Esophagus (tissue), 2 donors: ENCODE measurements at regions not wholly inside any gene's neighbourhood (a gene's known extent, or its start where the extent isn't known, plus 50 kb on each side); places are given as distances from the start of the nearest gene placed in this dataset.

Experiments used
- H3K27ac ChIP-seq, 2 donors: one replicate each; pipeline ENCODE4 v1.5.1; 2013; ENCODE audit warnings: low read depth in 2 of 2, mild to moderate bottlenecking in 2 of 2, inconsistent platforms in 1 of 2, low read length in 1 of 2, moderate library complexity in 1 of 2
- H3K27me3 ChIP-seq, 2 donors: one replicate each; pipeline ENCODE4 v1.6.1; 2013; ENCODE audit warnings: low read length in 2 of 2, control low read depth in 1 of 2, mild to moderate bottlenecking in 1 of 2; ENCODE audit not compliant: insufficient read depth in 2 of 2, control insufficient read depth in 1 of 2
- H3K36me3 ChIP-seq, 2 donors: one replicate each; pipeline ENCODE4 v1.6.1; 2013; ENCODE audit warnings: low read length in 1 of 2; ENCODE audit not compliant: control insufficient read depth in 2 of 2, insufficient read depth in 2 of 2
- H3K4me1 ChIP-seq, 2 donors: one replicate each; pipeline ENCODE4 v1.6.1; 2013; ENCODE audit warnings: low read length in 1 of 2; ENCODE audit not compliant: control insufficient read depth in 2 of 2, insufficient read depth in 2 of 2
- H3K4me3 ChIP-seq, 2 donors: one replicate each; pipeline ENCODE4 v1.5.1; 2013; ENCODE audit warnings: low read length in 2 of 2, mild to moderate bottlenecking in 2 of 2, low read depth in 1 of 2, moderate library complexity in 1 of 2
- H3K9me3 ChIP-seq, 2 donors: one replicate each; pipeline ENCODE4 v1.6.1; 2013; ENCODE audit warnings: mild to moderate bottlenecking in 2 of 2, low read depth in 1 of 2, low read length in 1 of 2, moderate library complexity in 1 of 2; ENCODE audit not compliant: control insufficient read depth in 2 of 2, insufficient read depth in 1 of 2
- WGBS, 2 donors: extraction: QIAGEN DNeasy Blood & Tissue Kit; methylation state at CpG; one replicate each; pipeline ENCODE4 v1.1.7; 2013; 5-methylcytosine and 5-hydroxymethylcytosine counted together
- donor health status: healthy with polysubstance abuse.
- donor health status: Bipolar disorder and iron deficiency.

GRCh38 chr20:7291946-7292345 lies 524.5 kb downstream of the BMP2 start:
- H3K27me3 ChIP-seq: no peaks in the 10 kb centered on the region
- H3K4me1 ChIP-seq: no peaks in the 10 kb centered on the region
- H3K9me3 ChIP-seq: no peaks in the 10 kb centered on the region
- H3K36me3 ChIP-seq: no peaks in the 10 kb centered on the region
- H3K4me3 ChIP-seq: no peak overlapping the region
- no peak overlapping the region for H3K27ac ChIP-seq

GRCh38 chr20:7294816-7295360 lies 527.4 kb downstream of the BMP2 start:
- Histone ChIP-seq H3K27ac (no peak overlapping the region), H3K9me3 (no peaks in the 10 kb centered on the region), H3K4me3 (no peak overlapping the region), H3K27me3 (no peaks in the 10 kb centered on the region), H3K36me3 (no peaks in the 10 kb centered on the region), H3K4me1 (no peaks in the 10 kb centered on the region)
- 88 to 90% methylated on average over 6 of the region's 6 CpGs for WGBS, 2 donors

- WGBS, 2 donors: 76 to 84% methylated on average over 2 of the region's 2 CpGs
- Histone ChIP-seq H3K4me1 (no peaks in the 10 kb centered on the region), H3K9me3 (no peaks in the 10 kb centered on the region), H3K36me3 (no peaks in the 10 kb centered on the region), H3K4me3 (no peak overlapping the region), H3K27ac (no peak overlapping the region), H3K27me3 (no peaks in the 10 kb centered on the region)
Measured at GRCh38 chr20:7301807-7302206, 534.3 kb downstream of the BMP2 start.

DNA sequence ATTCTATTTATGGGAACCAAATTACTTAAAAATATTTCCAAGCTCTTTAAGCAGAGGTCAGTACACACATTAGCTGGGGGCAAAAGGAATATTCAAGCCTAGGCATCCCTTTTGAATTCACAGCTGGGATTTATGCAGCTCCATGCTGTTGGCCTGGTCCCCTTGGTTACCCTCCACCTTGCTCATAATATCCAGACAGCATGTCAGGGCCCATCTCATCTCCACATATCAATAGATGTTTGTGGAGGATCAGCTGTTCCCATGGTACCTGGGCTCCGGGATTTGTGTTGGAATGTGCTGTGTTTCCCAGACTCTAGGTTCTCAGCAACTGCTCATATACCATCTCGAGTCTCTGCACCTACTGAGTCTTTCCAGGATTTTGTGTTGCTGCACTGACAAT lies 534.8 kb downstream of the BMP2 start:
- WGBS, 2 donors: 31 to 32% methylated on average over 2 of the region's 2 CpGs

GRCh38 chr20:7305976-7306375 lies 538.5 kb downstream of the BMP2 start:
- no peaks in the 10 kb centered on the region for H3K27me3 ChIP-seq
- WGBS, 2 donors: 60 to 68% methylated on average over 4 of the region's 4 CpGs
- no peak overlapping the region for H3K4me3 ChIP-seq
- H3K9me3 ChIP-seq: no peaks in the 10 kb centered on the region
- no peak overlapping the region for H3K27ac ChIP-seq
- H3K4me1 ChIP-seq: no peaks in the 10 kb centered on the region
- no peaks in the 10 kb centered on the region for H3K36me3 ChIP-seq

More for the DNA sequence above, 534.8 kb downstream of the BMP2 start:
- Histone ChIP-seq H3K9me3 (no peaks in the 10 kb centered on the region), H3K4me3 (no peak overlapping the region), H3K27me3 (no peaks in the 10 kb centered on the region), H3K36me3 (no peaks in the 10 kb centered on the region), H3K27ac (no peak overlapping the region), H3K4me1 (no peaks in the 10 kb centered on the region)

DNA sequence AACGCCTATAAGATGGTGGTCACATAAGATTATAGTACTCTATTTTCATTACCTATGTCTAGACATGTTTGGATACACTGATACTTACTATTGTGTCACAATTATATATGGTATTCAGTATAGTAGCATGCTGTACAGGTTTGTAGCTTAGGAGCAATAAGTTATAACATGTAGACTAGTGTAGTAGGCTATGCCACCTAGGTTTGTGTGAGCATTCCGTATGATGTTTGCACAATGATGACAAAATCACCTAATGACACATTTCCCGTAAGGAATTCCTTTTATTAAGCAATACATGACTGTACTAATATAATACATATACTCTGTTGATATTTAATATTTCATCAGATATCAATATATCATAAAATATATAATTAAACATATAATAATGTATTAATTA lies 540.7 kb downstream of the BMP2 start:
- Histone ChIP-seq H3K27me3 (no peaks in the 10 kb centered on the region), H3K4me1 (no peaks in the 10 kb centered on the region), H3K36me3 (no peaks in the 10 kb centered on the region), H3K4me3 (no peak overlapping the region), H3K9me3 (no peaks in the 10 kb centered on the region), H3K27ac (no peak overlapping the region)
- 39 to 67% methylated on average over 3 of the region's 3 CpGs for WGBS, 2 donors

GRCh38 chr20:7313047-7313446 lies 545.6 kb downstream of the BMP2 start:
- H3K27ac ChIP-seq: no peak overlapping the region
- H3K27me3 ChIP-seq: no peaks in the 10 kb centered on the region
- 63 to 70% methylated on average over 2 of the region's 2 CpGs for WGBS, 2 donors
- H3K4me1 ChIP-seq: no peaks in the 10 kb centered on the region
- no peaks in the 10 kb centered on the region for H3K9me3 ChIP-seq
- H3K36me3 ChIP-seq: no peaks in the 10 kb centered on the region
- H3K4me3 ChIP-seq: no peak overlapping the region

- Histone ChIP-seq H3K4me3 (no peak overlapping the region), H3K4me1 (no peaks in the 10 kb centered on the region), H3K9me3 (no peaks in the 10 kb centered on the region), H3K27ac (no peak overlapping the region), H3K36me3 (no peaks in the 10 kb centered on the region), H3K27me3 (no peaks in the 10 kb centered on the region)
- WGBS, 2 donors: 68 to 78% methylated on average over 5 of the region's 5 CpGs
Measured at GRCh38 chr20:7323957-7324356, 556.5 kb downstream of the BMP2 start.

- Histone ChIP-seq H3K4me3 (no peak overlapping the region), H3K27me3 (no peaks in the 10 kb centered on the region), H3K4me1 (no peaks in the 10 kb centered on the region), H3K27ac (no peak overlapping the region), H3K36me3 (no peaks in the 10 kb centered on the region), H3K9me3 (no peaks in the 10 kb centered on the region)
Measured at GRCh38 chr20:7327810-7328209, 560.3 kb downstream of the BMP2 start.

- WGBS, 2 donors: 73 to 78% methylated on average over 4 of the region's 4 CpGs
- H3K27me3 ChIP-seq: no peaks in the 10 kb centered on the region
Measured at GRCh38 chr20:7330850-7331249, 563.4 kb downstream of the BMP2 start.

More at GRCh38 chr20:7330850-7331249, 563.4 kb downstream of the BMP2 start:
- Histone ChIP-seq H3K4me1 (no peaks in the 10 kb centered on the region), H3K9me3 (no peaks in the 10 kb centered on the region), H3K4me3 (no peak overlapping the region), H3K36me3 (no peaks in the 10 kb centered on the region), H3K27ac (no peak overlapping the region)
